ENCODE measurements at regions not wholly inside any gene's neighbourhood (a gene's known extent, or its start where the extent isn't known, plus 50 kb on each side); places are given as distances from the start of the nearest gene placed in this dataset.

- Histone ChIP-seq H3K27me3 (ENCODE audit: insufficient read depth in 3 of 3, low read length in 2 of 3) (no peaks in the 10 kb centered on the region), H3K36me3 (ENCODE audit: insufficient read depth in 1 of 2, low read depth in 1 of 2) (no peaks in the 10 kb centered on the region), H3K27ac (no peak overlapping the region), H3K9me3 (no peaks in the 10 kb centered on the region), H3K4me3 (no peak overlapping the region), H3K4me1 (no peaks in the 10 kb centered on the region)
- no peak for DNase-seq
- intact Hi-C loops (cut with DNase I), result no loop called here
- WGBS, 3 donors, result 85 to 100% (median 87%) methylated on average over 1 of the region's 1 CpG
- no peak for ATAC-seq
- no peak for TF ChIP-seq CTCF (IDR thresholded peaks at IDR 0.05)
Observed at GRCh38 chr11:87645626-87646025, 529.6 kb downstream of the RAB38 start.

DNA sequence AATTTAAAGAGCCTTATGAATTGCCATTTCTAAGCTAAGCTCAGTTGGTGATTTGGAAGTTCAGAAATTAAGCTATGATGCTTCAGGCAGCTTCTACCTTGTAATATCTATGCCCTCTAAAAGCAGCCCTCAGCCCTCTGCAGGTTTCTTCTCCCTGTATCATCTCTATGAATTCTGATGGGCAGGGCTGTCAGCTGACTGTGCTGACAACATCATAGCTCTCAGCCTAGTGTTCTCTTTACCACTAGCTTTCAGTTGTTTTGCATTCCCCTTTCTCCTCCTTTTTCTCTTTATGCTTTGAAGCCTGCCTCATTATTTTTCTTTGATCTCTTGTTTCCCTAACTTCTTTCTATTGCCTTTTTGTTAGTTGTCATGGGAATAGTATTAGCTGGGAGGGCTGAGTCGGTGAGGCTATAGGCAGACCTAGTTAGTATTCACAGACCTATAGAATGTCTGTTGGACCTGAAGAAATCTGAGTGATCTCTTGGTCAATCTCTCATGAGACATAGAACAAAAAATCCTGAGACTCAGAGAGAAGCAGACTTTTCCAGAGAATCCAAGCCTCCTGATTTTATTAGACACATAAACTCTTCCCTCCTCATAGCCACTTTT lies 535.4 kb downstream of the RAB38 start:
- ATAC-seq (no peak), DNase-seq (no peak)
- Histone ChIP-seq H3K27ac (no peak overlapping the region), H3K4me3 (no peak overlapping the region), H3K36me3 (ENCODE audit: insufficient read depth in 1 of 2, low read depth in 1 of 2) (no peaks in the 10 kb centered on the region), H3K4me1 (no peaks in the 10 kb centered on the region), H3K9me3 (no peaks in the 10 kb centered on the region), H3K27me3 (ENCODE audit: insufficient read depth in 3 of 3, low read length in 2 of 3) (no peaks in the 10 kb centered on the region)
- WGBS, 3 donors, result 20 to 41% (median 35%) methylated on average over 1 of the region's 1 CpG
- no peak for TF ChIP-seq CTCF (IDR thresholded peaks at IDR 0.05)
- intact Hi-C loops (cut with DNase I), result no loop called here

- Histone ChIP-seq H3K27me3 (ENCODE audit: insufficient read depth in 3 of 3, low read length in 2 of 3) (no peaks in the 10 kb centered on the region), H3K36me3 (ENCODE audit: insufficient read depth in 1 of 2, low read depth in 1 of 2) (no peaks in the 10 kb centered on the region), H3K9me3 (no peaks in the 10 kb centered on the region), H3K4me1 (no peaks in the 10 kb centered on the region), H3K4me3 (no peak overlapping the region), H3K27ac (no peak overlapping the region)
- no peak for ATAC-seq
- no peak for TF ChIP-seq CTCF (IDR thresholded peaks at IDR 0.05)
- no peak for DNase-seq
- intact Hi-C loops (cut with DNase I), result no loop called here
- 80 to 93% (median 87%) methylated on average over 5 of the region's 5 CpGs for WGBS, 3 donors
Observed at GRCh38 chr11:87635001-87635400, 540.2 kb downstream of the RAB38 start.

GRCh38 chr11:87634331-87634730 lies 540.9 kb downstream of the RAB38 start:
- DNase-seq (no peak), ATAC-seq (no peak)
- H3K27me3 ChIP-seq (ENCODE audit: insufficient read depth in 3 of 3, low read length in 2 of 3), result no peaks in the 10 kb centered on the region
- no peak overlapping the region for H3K4me3 ChIP-seq
- H3K9me3 ChIP-seq, result no peaks in the 10 kb centered on the region
- H3K36me3 ChIP-seq (ENCODE audit: insufficient read depth in 1 of 2, low read depth in 1 of 2), result no peaks in the 10 kb centered on the region
- no peak overlapping the region for H3K27ac ChIP-seq
- intact Hi-C loops (cut with DNase I), result no loop called here
- no peaks in the 10 kb centered on the region for H3K4me1 ChIP-seq
- no peak for TF ChIP-seq CTCF (IDR thresholded peaks at IDR 0.05)
- WGBS, 3 donors, result 48 to 54% (median 49%) methylated on average over 3 of the region's 3 CpGs

GRCh38 chr11:87628957-87629356 lies 546.3 kb downstream of the RAB38 start:
- no peak for ATAC-seq
- no peaks in the 10 kb centered on the region for H3K9me3 ChIP-seq
- DNase-seq, result no peak
- TF ChIP-seq CTCF (IDR thresholded peaks at IDR 0.05), result no peak
- no peaks in the 10 kb centered on the region for H3K27me3 ChIP-seq (ENCODE audit: insufficient read depth in 3 of 3, low read length in 2 of 3)
- no peak overlapping the region for H3K27ac ChIP-seq
- intact Hi-C loops (cut with DNase I), result no loop called here
- H3K36me3 ChIP-seq (ENCODE audit: insufficient read depth in 1 of 2, low read depth in 1 of 2), result no peaks in the 10 kb centered on the region
- H3K4me1 ChIP-seq, result no peaks in the 10 kb centered on the region
- no peak overlapping the region for H3K4me3 ChIP-seq

All from psoas muscle (tissue), 7 donors.